HG03108 (cell line): ENCODE measurements at regions not wholly inside any gene's neighbourhood (a gene's known extent, or its start where the extent isn't known, plus 50 kb on each side); places are given as distances from the start of the nearest gene placed in this dataset.

ENCODE experiments used
- ATAC-seq: cut with Tn5 transposase; IDR thresholded peaks from one replicate; pipeline ENCODE4 v1.9.1; 2021; ENCODE audit warnings: moderate library complexity; ENCODE audit not compliant: unreplicated experiment

- ATAC-seq, result no peak
Observed at GRCh38 chr3:161987933-161988332, 491.3 kb downstream of the OTOL1 start.

- ATAC-seq, result no peak
Observed at GRCh38 chr3:161989012-161989411, 492.4 kb downstream of the OTOL1 start.

GRCh38 chr3:161990036-161990435, 493.4 kb downstream of the OTOL1 start:
- ATAC-seq, result no peak

- no peak for ATAC-seq
Observed at GRCh38 chr3:161991901-161992540, 495.4 kb downstream of the OTOL1 start.

GRCh38 chr3:161999846-162000245, 503.2 kb downstream of the OTOL1 start:
- no peak for ATAC-seq

GRCh38 chr3:162007722-162008121, 511.1 kb downstream of the OTOL1 start:
- ATAC-seq, result no peak

- ATAC-seq, result no peak
Observed at GRCh38 chr3:162012633-162013032, 516.0 kb downstream of the OTOL1 start.

- ATAC-seq, result no peak
Observed at GRCh38 chr3:162014284-162014683, 517.7 kb downstream of the OTOL1 start.

GRCh38 chr3:162015856-162016255, 519.2 kb downstream of the OTOL1 start:
- no peak for ATAC-seq

GRCh38 chr3:162019817-162020216, 523.2 kb downstream of the OTOL1 start:
- ATAC-seq, result no peak

GRCh38 chr3:162021206-162021605, 524.6 kb downstream of the OTOL1 start:
- ATAC-seq, result no peak

- ATAC-seq, result no peak
Observed at GRCh38 chr3:162022911-162023310, 526.3 kb downstream of the OTOL1 start.

- ATAC-seq, result no peak
Observed at GRCh38 chr3:162029736-162030135, 533.1 kb downstream of the OTOL1 start.

- no peak for ATAC-seq
Observed at GRCh38 chr3:162034368-162034767, 537.8 kb downstream of the OTOL1 start.

- ATAC-seq, result no peak
Observed at GRCh38 chr3:162041622-162042021, 545.0 kb downstream of the OTOL1 start.

GRCh38 chr3:162052636-162053035, 556.0 kb downstream of the OTOL1 start:
- no peak for ATAC-seq

GRCh38 chr3:162072656-162073164, 576.1 kb downstream of the OTOL1 start:
- ATAC-seq, result no peak

GRCh38 chr3:162073422-162073975, 576.9 kb downstream of the OTOL1 start:
- ATAC-seq, result no peak

- ATAC-seq, result no peak
Observed at GRCh38 chr3:162077108-162077507, 580.5 kb downstream of the OTOL1 start.

GRCh38 chr3:162082516-162082915, 585.9 kb downstream of the OTOL1 start:
- ATAC-seq, result no peak

GRCh38 chr3:162087361-162087760, 590.8 kb downstream of the OTOL1 start:
- ATAC-seq, result no peak

- ATAC-seq, result no peak
Observed at GRCh38 chr3:162092751-162093150, 596.1 kb downstream of the OTOL1 start.

- no peak for ATAC-seq
Observed at GRCh38 chr3:162094301-162094700, 597.7 kb downstream of the OTOL1 start.
